ENCODE measurements at regions not wholly inside any gene's neighbourhood (a gene's known extent, or its start where the extent isn't known, plus 50 kb on each side); places are given as distances from the start of the nearest gene placed in this dataset.

- TF ChIP-seq CTCF (conservative IDR thresholded peaks at IDR 0.05 in 1 of 2, IDR thresholded peaks at IDR 0.05 in 1 of 2; ENCODE audit: low read depth in 1 of 2, low read length in 2 of 2) (no peak), EZH2 (IDR thresholded peaks at IDR 0.05; ENCODE audit: low read length, missing control alignments) (no peak)
Measured at GRCh38 chr4:174389439-174389838, 105.7 kb downstream of the CEP44 start.

All from fibroblast of lung (primary cell).